Inflammatory macrophage (primary cell): ENCODE measurements at regions not wholly inside any gene's neighbourhood (a gene's known extent, or its start where the extent isn't known, plus 50 kb on each side); places are given as distances from the start of the nearest gene placed in this dataset.
"Not testable (repeated sequence)": the region's sequence is repeated elsewhere in the genome, so short reads cannot be mapped to it uniquely, and the experiment has no call there.

ENCODE experiments used
- DNase-seq, 2 donors: peaks; one replicate each; pipeline ENCODE4 v3.0.0-alpha.2; 2020 to 2022

GRCh38 chrX:3910611-3911010, 197.2 kb upstream of the PRKX start:
- DNase-seq, result not testable (repeated sequence)

DNA sequence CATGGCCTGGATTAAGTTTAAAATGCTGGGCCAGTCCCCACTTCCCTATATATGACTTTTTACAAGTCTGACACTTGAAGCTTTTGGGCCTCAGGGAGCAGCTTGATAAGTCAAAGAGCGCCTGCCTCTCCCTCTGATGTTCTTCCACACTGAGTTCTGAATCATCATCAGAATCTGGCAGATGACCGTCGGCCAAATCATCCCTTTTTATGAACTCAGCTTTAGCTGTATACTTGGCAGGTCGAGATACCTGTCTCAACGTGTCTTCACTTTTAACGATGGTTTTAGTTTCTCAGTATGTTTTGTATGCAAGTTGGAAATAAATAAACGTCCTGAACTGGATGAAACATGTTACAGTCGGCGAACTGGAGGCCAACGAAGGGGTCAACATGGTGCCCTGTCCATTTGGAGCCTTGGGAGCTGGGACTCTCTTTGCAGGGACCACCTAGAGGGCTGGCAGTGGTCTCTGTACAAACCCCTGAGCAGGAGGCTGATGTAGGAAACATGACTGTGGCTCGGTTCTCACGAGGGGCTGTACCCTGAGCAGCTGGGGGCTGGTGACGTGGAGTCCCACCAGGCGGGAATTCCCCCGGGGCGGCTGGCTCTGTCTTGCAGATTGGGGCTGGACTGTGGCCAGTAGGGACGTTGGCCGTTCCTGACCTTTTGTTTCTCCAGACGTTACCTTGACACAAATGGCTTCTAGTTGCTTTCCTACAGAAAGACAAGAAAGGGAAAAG, 192.2 kb upstream of the PRKX start:
- DNase-seq, result not testable (repeated sequence)

DNA sequence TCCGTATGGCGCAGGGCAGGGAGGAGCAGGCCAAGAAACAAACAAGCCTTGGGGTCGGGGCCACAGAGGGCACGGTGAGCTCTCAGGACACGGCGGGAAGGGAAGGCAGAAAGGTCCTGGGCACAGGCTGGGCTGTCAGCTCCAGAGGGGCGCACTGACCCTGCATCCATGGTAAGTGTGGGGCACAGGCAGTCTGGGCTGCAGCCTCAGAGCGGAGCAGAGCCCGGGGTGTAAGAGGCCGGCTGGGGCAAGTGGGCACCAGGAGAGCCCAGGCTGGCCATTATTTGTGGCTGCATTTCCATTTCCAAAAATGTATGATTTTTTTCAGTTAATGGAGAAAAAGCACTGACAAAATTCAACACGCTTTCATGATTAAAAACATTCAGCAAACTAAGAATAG, 188.8 kb upstream of the PRKX start:
- DNase-seq, result not testable (repeated sequence)

DNA sequence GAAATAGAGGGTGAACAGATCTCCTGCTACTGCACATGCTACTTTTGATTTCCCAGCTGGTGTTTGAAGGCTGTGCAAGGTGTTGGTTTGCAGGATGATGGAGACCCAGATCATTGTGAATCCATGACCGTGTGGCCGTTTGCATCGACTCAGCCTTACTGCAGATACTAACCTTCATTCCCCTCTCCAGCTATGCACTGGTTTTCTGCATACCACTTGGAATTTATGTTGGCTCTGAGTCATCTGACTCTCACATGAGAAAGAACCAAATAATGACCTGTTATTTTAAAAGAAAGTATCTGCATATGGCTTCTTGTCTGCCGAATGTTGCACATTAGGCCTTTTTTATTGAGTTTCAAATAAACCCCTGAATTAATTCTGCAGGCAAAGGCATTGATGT, 183.3 kb upstream of the PRKX start:
- not testable (repeated sequence) for DNase-seq

DNA sequence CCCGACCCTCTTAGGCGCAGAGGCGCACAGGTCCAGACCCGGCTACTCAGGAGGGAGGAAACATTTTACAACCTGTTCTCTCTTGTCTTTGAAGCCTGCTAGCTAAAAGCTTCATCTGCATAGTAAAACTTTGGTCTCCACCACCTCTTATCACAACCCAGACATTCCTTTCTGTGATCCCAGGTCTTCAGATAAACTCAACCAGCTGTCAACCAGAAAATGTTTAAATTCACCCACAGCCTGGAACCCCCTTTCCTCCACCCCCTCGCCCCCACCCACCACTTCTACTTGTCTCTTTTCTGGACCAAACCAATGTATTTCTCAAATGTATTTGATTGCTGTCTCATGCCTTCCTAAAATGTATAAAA, 169.1 kb upstream of the PRKX start:
- not testable (repeated sequence) for DNase-seq

GRCh38 chrX:3881898-3882552, 168.6 kb upstream of the PRKX start:
- not testable (repeated sequence) for DNase-seq

DNA sequence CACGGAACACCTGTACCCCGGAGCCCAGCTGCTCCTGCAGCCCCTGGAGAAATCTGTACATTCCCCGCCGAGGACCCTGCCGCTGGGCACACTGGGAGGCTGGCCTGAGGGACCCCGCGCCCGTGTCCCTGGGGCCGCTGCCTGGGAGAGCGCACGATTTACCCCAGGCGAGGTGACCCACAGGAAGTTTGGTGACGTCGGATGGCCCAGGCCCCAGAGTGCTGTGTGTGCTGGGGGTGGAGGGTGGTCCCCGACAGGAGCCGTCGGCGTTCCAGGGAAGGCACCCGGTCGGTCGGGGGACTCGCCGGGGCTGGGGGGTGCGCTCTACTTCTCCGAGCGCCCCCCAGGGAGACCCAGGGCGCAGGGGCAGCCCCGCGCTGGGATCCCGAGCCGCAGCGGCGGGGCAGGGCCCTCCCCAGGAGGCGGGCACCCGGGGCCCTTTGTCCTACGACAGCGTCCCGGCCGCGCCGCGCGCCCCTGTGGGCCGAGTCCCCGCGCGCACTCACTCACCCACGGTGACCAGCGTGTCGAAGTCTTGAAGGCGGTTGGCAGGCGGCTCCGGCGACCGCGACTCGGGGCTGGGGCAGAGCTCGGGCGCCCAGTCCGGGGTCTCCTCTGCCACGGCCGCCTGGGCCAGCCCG, 167.9 kb upstream of the PRKX start:
- DNase-seq, result not testable (repeated sequence)

DNA sequence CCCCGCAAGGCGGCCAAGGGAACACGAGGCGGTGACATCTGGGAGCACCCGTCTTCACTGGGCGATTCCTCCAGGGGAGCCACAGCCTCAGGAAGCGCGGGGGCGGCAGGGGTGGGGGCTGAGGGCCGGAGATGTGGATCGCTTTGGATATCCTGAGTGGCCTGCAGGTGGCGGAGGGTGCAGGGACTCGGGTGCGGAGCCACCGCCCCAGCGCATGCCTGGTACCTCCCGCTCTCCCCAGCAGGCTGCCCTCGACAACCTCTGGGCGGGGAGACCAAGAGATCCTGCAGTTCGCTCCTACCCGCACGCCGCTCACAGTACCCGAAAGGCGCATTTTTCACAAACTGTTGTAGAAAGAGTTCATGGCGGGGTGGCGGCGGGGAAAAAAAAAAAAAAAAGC, 162.9 kb upstream of the PRKX start:
- DNase-seq, result not testable (repeated sequence)

DNA sequence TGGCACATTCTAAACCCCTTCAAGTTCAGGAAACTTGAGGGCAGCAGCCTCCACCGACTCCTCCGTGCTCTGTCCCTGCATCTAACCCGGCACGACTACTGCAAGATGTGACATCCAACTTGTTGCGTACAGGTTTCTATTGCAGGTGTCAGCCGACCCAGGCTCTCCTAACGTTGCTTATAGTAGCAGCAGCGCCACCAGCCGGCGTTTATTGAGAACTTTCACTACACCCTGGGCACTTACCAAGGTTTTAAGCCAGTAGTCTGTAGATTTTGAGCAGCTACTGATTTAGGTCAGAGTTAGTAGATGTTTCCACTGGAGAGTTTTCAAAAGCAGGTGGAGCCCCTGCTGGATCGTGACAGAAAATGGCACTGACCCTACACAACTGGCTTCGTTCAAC, 162.2 kb upstream of the PRKX start:
- DNase-seq, result not testable (repeated sequence)

DNA sequence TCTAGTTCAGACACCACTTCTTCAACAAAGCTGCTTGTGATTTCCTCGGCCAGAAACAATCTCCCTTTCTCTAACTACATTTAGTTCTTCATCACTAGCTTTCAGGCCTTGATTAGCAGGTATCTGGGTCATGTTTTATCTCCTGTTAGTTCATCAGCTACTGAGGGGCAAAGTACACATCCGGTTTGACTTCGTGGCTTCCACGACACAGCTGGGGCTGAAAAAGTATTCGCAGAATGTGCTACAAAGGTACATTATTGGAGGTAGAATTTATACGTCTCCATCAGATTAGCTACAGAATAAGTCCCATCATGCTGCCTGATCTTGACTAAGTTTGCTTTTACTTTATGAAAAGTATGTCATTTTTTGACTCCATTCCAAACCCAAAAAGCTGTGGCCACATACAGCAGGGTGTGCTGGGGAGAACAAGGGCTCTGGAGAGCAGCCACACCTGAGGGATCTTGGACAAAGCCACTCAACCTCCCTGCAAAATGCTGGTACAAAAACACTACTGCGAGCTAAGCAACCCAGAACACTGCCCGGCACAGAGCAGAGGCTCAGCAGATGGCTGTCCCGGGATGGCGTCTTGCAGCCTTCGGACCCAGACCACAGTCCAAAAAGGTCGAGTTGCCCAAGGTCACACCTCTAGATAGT, 158.9 kb upstream of the PRKX start:
- DNase-seq, result not testable (repeated sequence)

GRCh38 chrX:3867067-3867831, 153.8 kb upstream of the PRKX start:
- not testable (repeated sequence) for DNase-seq

GRCh38 chrX:3858332-3858731, 144.9 kb upstream of the PRKX start:
- DNase-seq, result not testable (repeated sequence)

DNA sequence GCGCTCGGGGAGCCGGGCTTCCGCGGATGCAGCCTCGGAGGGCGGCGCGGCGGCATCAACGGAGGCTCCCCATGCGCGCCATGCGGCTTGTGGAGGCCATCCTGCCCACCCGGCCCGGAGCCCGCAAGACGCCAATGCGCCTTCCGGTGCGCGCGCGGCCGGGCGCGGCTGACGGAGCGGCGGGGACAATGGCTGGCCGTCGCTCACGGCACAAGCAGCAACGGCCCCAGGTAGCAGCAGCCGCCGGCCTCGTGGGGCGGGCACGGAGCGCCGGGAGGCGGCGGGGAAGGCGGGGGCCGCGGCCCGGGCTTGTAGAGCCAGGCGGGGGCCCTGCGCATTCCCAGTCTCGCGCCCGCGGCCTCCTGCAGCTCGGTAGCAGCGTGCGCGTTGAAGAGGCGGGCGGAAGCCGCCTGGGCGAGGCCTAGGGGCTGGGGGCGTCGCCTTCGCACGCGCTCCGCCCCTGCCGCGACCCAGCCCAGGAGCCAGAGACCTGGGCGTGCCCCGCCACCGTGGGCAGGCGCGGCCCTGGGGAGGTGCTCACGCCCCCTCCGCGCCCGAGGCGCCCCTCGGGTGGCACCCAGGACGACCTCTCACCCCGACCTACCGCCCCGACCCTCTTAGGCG, 130.2 kb upstream of the PRKX start:
- not testable (repeated sequence) for DNase-seq

DNA sequence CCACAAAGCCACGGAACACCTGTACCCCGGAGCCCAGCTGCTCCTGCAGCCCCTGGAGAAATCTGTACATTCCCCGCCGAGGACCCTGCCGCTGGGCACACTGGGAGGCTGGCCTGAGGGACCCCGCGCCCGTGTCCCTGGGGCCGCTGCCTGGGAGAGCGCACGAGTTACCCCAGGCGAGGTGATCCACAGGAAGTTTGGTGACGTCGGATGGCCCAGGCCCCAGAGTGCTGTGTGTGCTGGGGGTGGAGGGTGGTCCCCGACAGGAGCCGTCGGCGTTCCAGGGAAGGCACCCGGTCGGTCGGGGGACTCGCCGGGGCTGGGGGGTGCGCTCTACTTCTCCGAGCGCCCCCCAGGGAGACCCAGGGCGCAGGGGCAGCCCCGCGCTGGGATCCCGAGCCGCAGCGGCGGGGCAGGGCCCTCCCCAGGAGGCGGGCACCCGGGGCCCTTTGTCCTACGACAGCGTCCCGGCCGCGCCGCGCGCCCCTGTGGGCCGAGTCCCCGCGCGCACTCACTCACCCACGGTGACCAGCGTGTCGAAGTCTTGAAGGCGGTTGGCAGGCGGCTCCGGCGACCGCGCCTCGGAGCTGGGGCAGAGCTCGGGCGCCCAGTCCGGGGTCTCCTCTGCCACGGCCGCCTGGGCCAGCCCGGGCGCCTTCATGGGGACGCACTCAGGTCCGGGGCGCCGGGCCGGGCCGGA, 129.5 kb upstream of the PRKX start:
- DNase-seq, result not testable (repeated sequence)

DNA sequence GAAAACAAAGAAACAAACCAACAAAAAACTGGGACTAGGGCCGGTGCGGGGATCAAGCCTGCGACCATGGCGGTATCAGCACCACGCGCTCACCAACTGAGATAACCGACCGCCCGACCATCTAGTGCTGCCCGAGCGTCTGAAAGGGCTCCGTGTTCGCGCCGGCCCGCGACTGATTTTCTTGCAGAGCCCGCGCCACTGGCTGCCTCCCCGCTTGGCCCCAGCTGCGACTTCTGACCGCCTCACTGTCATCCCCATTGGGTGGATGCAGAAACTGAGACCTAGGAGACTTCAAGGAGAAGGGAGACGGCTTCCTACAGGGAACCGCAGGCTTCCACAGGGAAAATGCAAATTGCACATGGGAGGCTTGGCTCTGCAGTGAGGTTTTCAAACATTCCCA, 125.3 kb upstream of the PRKX start:
- DNase-seq, result not testable (repeated sequence)

GRCh38 chrX:3837958-3838643, 124.7 kb upstream of the PRKX start:
- DNase-seq, result not testable (repeated sequence)

DNA sequence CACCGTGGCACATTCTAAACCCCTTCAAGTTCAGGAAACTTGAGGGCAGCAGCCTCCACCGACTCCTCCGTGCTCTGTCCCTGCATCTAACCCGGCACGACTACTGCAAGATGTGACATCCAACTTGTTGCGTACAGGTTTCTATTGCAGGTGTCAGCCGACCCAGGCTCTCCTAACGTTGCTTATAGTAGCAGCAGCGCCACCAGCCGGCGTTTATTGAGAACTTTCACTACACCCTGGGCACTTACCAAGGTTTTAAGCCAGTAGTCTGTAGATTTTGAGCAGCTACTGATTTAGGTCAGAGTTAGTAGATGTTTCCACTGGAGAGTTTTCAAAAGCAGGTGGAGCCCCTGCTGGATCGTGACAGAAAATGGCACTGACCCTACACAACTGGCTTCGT, 123.8 kb upstream of the PRKX start:
- DNase-seq, result not testable (repeated sequence)

GRCh38 chrX:3833761-3834542, 120.5 kb upstream of the PRKX start:
- not testable (repeated sequence) for DNase-seq

GRCh38 chrX:3830020-3830419, 116.6 kb upstream of the PRKX start:
- DNase-seq, result not testable (repeated sequence)

- not testable (repeated sequence) for DNase-seq
Measured at GRCh38 chrX:3829041-3829531, 115.6 kb upstream of the PRKX start.
